ENCODE measurements at regions not wholly inside any gene's neighbourhood (a gene's known extent, or its start where the extent isn't known, plus 50 kb on each side); places are given as distances from the start of the nearest gene placed in this dataset.
"Not testable (repeated sequence)": the region's sequence is repeated elsewhere in the genome, so short reads cannot be mapped to it uniquely, and the experiment has no call there.

GRCh38 chr3:153385343-153385742, 223.3 kb downstream of the RAP2B start:
- no peak for DNase-seq

- DNase-seq: no peak
These were observed 230.3 kb downstream of the RAP2B start for GRCh38 chr3:153392363-153392762.

- DNase-seq: no peak
These were observed 232.0 kb downstream of the RAP2B start for GRCh38 chr3:153394017-153394416.

- DNase-seq: no peak
These were observed 234.6 kb downstream of the RAP2B start for GRCh38 chr3:153396581-153396980.

DNA sequence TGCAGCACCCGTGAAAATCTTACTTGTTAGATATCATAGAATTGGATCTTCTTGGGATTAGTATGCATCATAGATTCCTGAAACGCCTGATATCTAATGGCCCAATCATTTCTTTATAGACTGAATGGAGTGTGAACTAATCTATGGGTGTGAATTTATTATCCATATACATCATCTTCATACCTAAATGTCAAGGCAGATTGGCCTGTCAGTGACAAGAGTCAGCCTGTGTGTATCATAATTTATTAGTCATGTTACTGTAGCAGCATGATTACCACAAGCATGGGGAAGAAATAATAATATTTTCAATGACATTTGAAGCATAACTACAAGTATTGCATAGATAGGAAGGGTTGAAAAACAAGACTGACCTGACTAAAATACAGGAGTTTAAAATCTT, 235.8 kb downstream of the RAP2B start:
- no peak for DNase-seq

GRCh38 chr3:153399636-153400035, 237.6 kb downstream of the RAP2B start:
- no peak for DNase-seq

- DNase-seq: no peak
These were observed 238.6 kb downstream of the RAP2B start for GRCh38 chr3:153400641-153401040.

DNA sequence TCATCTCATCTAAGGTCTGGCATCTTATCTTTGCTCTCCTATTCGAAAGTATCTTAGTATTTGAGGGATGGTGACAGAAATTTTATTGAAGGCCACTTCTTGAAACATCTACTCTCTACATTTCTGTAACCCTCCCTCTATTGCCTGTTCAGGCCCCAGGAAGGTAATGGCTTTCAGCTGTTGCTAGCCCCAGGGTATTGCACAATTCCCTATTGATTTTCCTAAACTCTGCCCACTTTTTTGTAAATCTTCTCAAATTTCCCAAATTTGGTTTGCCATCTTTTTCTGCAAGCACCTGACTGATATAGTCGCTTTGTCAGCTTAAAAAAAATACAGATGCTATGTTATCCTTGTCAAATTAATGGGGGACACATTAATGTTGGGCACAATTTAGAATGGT, 242.1 kb downstream of the RAP2B start:
- no peak for DNase-seq

GRCh38 chr3:153405320-153405719, 243.3 kb downstream of the RAP2B start:
- not testable (repeated sequence) for DNase-seq

GRCh38 chr3:153410517-153410916, 248.5 kb downstream of the RAP2B start:
- no peak for DNase-seq

GRCh38 chr3:153414982-153415381, 253.0 kb downstream of the RAP2B start:
- DNase-seq: no peak

DNA sequence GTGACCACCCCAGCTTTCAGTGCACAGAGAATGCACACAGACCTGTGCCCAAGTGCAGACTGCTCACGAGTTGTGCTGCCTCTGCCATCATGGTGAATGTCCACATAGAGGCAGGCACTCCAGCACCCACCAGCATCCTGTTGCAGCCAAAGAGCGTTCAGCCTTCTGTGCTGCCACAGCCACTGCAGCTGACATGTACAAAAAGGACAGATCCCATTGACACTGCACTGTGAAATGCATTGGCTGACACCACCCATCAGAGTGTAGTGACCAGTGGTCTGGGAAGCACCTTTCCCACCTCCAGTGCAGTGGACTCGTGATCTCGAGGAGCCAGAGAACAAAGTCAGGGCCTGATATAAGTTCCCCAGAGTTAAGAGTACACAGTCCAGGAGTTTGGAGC, 260.3 kb downstream of the RAP2B start:
- DNase-seq: no peak

- not testable (repeated sequence) for DNase-seq
These were observed 261.8 kb downstream of the RAP2B start for GRCh38 chr3:153423820-153424219.

GRCh38 chr3:153426344-153426743, 264.3 kb downstream of the RAP2B start:
- no peak for DNase-seq

DNA sequence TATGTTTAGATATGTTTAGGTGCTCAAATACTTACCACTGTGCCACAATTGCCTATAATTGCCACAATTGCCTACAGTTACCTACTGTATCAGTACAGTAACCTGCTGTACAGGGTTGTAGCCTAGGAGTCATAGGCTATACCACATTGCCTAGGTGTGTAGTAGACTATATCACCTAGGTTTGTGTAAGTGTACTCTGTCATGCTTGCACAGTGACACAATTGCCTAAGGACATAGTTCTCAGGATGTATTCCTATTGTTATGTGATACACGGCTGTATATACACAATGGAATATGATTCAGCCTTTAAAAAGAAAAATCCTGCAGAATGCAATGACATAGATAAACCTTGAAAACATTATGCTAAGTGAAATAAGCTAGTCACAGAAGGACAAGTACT, 264.8 kb downstream of the RAP2B start:
- no peak for DNase-seq

DNA sequence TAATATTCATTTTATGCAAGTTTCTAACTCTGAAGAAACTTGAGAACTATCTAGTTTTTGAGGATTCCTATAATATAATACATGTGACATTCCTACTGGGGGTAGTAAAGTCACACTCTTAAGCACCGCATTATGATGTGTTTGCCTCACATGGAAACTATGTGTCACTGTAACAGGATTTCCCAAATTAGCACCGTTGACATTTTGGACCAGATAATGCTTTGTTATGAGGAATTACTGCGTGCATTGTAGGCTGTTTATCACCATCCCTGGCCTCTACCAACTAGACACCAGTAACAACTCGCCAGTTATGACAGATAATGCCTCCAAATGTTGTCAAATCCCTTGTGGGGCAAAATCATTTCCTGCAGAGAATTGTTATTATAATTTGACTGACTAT, 267.8 kb downstream of the RAP2B start:
- DNase-seq: no peak

- DNase-seq: no peak
These were observed 269.1 kb downstream of the RAP2B start for GRCh38 chr3:153431076-153431475.

DNA sequence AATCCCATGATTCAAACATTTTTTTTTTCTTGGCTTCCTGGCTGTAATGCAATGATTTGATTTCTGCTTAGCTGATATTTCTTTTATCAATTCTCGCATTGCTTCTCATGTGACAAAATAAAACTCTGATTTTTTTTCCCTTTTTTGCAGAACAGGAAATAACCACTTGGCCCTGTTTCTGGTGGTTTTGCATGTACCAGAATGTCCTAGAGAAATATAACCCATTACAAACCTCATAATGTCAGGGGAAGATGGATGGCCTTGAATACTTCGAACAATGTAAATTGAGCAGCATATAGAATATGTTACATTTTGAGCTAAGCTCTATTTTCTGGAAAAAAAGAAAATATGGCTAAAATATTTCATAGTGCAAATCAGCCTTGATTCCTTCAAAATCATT, 275.6 kb downstream of the RAP2B start:
- no peak for DNase-seq

- DNase-seq: no peak
These were observed 276.2 kb downstream of the RAP2B start for GRCh38 chr3:153438271-153438670.

- no peak for DNase-seq
These were observed 277.8 kb downstream of the RAP2B start for GRCh38 chr3:153439780-153440179.

GRCh38 chr3:153440311-153440710, 278.3 kb downstream of the RAP2B start:
- DNase-seq: no peak

DNA sequence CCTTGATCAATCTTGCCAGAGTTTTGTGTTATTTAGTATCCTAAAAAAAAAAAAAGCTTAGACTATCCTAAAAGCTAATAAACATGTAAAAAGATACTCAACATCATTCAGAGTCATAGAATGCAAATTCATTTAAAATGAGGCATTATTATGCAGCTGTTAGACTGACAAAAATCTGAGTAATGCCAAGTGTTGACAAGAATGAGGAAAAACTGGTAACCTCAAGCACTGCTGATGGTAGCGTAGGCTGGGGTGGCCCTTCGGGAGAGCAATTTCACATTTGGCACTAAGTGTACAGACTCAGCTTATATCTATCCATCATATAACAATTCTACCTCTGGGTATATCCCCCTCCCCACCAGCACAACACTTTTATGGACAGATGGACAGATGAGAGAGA, 280.4 kb downstream of the RAP2B start:
- DNase-seq: no peak

GRCh38 chr3:153442799-153443487, 280.9 kb downstream of the RAP2B start:
- DNase-seq: no peak

DNA sequence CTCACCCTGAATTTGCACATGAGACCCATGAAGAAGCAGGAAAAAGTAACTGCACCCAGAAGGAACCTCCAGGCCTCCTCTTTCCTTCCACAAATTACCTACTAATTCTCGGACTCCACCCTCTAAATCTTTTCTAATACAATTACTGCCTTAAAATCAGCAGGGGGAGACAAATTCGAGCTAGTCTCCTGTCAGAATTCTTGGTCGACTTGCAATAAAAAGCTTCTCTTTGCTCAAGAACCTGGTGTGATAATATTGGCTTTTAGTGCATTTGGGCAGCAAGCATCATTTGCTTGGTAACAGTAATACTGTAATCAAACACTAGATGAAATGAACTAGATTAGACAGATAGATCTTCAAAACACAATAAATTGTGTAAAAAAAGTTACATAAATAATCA, 281.9 kb downstream of the RAP2B start:
- DNase-seq: no peak

- no peak for DNase-seq
These were observed 283.8 kb downstream of the RAP2B start for GRCh38 chr3:153445817-153446216.

All from activated CD4-positive, CD25-positive, alpha-beta regulatory T cell treated with anti-CD3 and anti-CD28 coated beads, Interleukin-2, amount 50 U/mL, for 72 hours (primary cell).